H9 (cell line): ENCODE measurements at regions not wholly inside any gene's neighbourhood (a gene's known extent, or its start where the extent isn't known, plus 50 kb on each side); places are given as distances from the start of the nearest gene placed in this dataset.
"Not testable (repeated sequence)": the region's sequence is repeated elsewhere in the genome, so short reads cannot be mapped to it uniquely, and the experiment has no call there.

Experiments used
- DNase-seq: peaks from one replicate; pipeline ENCODE4 v3.0.0-alpha.2; 2017
- H2AFZ ChIP-seq: one replicate; pipeline ENCODE4 v1.6.1; 2013; ENCODE audit warnings: mild to moderate bottlenecking, low read length, control low read depth, moderate library complexity
- H2AK5ac ChIP-seq: 2 replicates; pipeline ENCODE4 v1.6.1; 2013; ENCODE audit warnings: low read length, control low read depth, mixed read lengths; ENCODE audit not compliant: insufficient read length
- H2BK120ac ChIP-seq: one replicate; pipeline ENCODE4 v1.6.1; 2013; ENCODE audit warnings: low read depth, mild to moderate bottlenecking, low read length, control low read depth, inconsistent platforms; ENCODE audit not compliant: poor library complexity, severe bottlenecking
- H2BK12ac ChIP-seq: 2 replicates; pipeline ENCODE4 v1.6.1; 2013; ENCODE audit warnings: low read length, control low read depth, mixed read lengths, low read depth; ENCODE audit not compliant: insufficient read length
- H2BK15ac ChIP-seq: 2 replicates; pipeline ENCODE4 v1.6.1; 2013; ENCODE audit warnings: low read depth, low read length, control low read depth
- H2BK20ac ChIP-seq: one replicate; pipeline ENCODE4 v1.6.1; 2013; ENCODE audit warnings: low read depth, mild to moderate bottlenecking, low read length, control low read depth, inconsistent platforms; ENCODE audit not compliant: poor library complexity, severe bottlenecking
- H2BK5ac ChIP-seq: 2 replicates; pipeline ENCODE4 v1.6.1; 2013; ENCODE audit warnings: low read length, control low read depth, mixed read lengths; ENCODE audit not compliant: insufficient read length
- H3K14ac ChIP-seq: 2 replicates; pipeline ENCODE4 v1.6.1; 2013; ENCODE audit warnings: low read length, control low read depth; ENCODE audit not compliant: insufficient read depth
- H3K18ac ChIP-seq: 2 replicates; pipeline ENCODE4 v1.6.1; 2013; ENCODE audit warnings: low read depth, mild to moderate bottlenecking, mixed read lengths, low read length, control low read depth; ENCODE audit not compliant: insufficient read length
- H3K23ac ChIP-seq: 2 replicates; pipeline ENCODE4 v1.6.1; 2013; ENCODE audit warnings: low read length, control low read depth, mixed read lengths, low read depth; ENCODE audit not compliant: insufficient read length
- H3K23me2 ChIP-seq: 2 replicates; pipeline ENCODE4 v1.6.1; 2013; ENCODE audit warnings: low read depth, mild to moderate bottlenecking, mixed read lengths, low read length, control low read depth; ENCODE audit not compliant: insufficient read length, poor library complexity, severe bottlenecking
- H3K27ac ChIP-seq: 2 replicates; pipeline ENCODE4 v1.5.1; 2013; ENCODE audit warnings: low read length, control low read depth, mixed read lengths, low read depth; ENCODE audit not compliant: insufficient read length
- H3K27me3 ChIP-seq: 2 replicates; pipeline ENCODE4 v1.6.1; 2013; ENCODE audit warnings: low read length, control low read depth, inconsistent platforms; ENCODE audit not compliant: insufficient read depth
- H3K4ac ChIP-seq: 2 replicates; pipeline ENCODE4 v1.6.1; 2013; ENCODE audit warnings: low read depth, mild to moderate bottlenecking, control low read depth, inconsistent platforms, low read length, moderate library complexity
- H3K4me1 ChIP-seq: 2 replicates; pipeline ENCODE4 v1.6.1; 2013; ENCODE audit warnings: low read length, control low read depth, inconsistent platforms; ENCODE audit not compliant: insufficient read depth
- H3K4me2 ChIP-seq: 2 replicates; pipeline ENCODE4 v1.6.1; 2013; ENCODE audit warnings: low read length, control low read depth, mixed read lengths; ENCODE audit not compliant: insufficient read length, insufficient read depth
- H3K56ac ChIP-seq: 2 replicates; pipeline ENCODE4 v1.6.1; 2013; ENCODE audit warnings: low read depth, mild to moderate bottlenecking, mixed read lengths, low read length, control low read depth; ENCODE audit not compliant: insufficient read length
- H3K79me1 ChIP-seq: 2 replicates; pipeline ENCODE4 v1.6.1; 2013; ENCODE audit warnings: low read depth, mild to moderate bottlenecking, moderate library complexity, low read length, control low read depth, inconsistent platforms; ENCODE audit not compliant: insufficient read depth, poor library complexity, severe bottlenecking
- H3K79me2 ChIP-seq: 2 replicates; pipeline ENCODE4 v1.6.1; 2013; ENCODE audit warnings: low read length, control low read depth, inconsistent platforms; ENCODE audit not compliant: insufficient read depth
- H3K9ac ChIP-seq: 2 replicates; pipeline ENCODE4 v1.6.1; 2013; ENCODE audit warnings: low read length, control low read depth, mixed read lengths; ENCODE audit not compliant: insufficient read length; ENCODE audit errors: extremely low read depth
- H3K9me3 ChIP-seq: one replicate; pipeline ENCODE4 v1.6.1; 2013; ENCODE audit warnings: low read depth, low read length, inconsistent platforms; ENCODE audit not compliant: control insufficient read depth
- H3T11ph ChIP-seq: one replicate; pipeline ENCODE4 v1.6.1; 2013; ENCODE audit warnings: mild to moderate bottlenecking, low read length, control low read depth, inconsistent platforms
- H4K20me1 ChIP-seq: one replicate; pipeline ENCODE4 v1.6.1; 2013; ENCODE audit not compliant: control insufficient read depth, insufficient read length, insufficient read depth
- H4K5ac ChIP-seq: 2 replicates; pipeline ENCODE4 v1.6.1; 2013; ENCODE audit warnings: low read depth, mild to moderate bottlenecking, mixed read lengths, low read length, control low read depth; ENCODE audit not compliant: insufficient read length
- H4K8ac ChIP-seq: replicated peaks from 2 replicates; pipeline ENCODE4 v1.6.1; 2013; ENCODE audit warnings: low read length, control low read depth, mixed read lengths, low read depth; ENCODE audit not compliant: insufficient read length
- H4K91ac ChIP-seq: 2 replicates; pipeline ENCODE4 v1.6.1; 2013; ENCODE audit warnings: low read depth, mild to moderate bottlenecking, moderate library complexity, mixed read lengths, low read length, control low read depth; ENCODE audit not compliant: insufficient read length
- H3K27ac Mint-ChIP-seq, 3 experiments: 2 replicates in 2 of 3; 3 replicates in 1 of 3; pipeline ENCODE4 v1.8.0; 2020 to 2021; ENCODE audit warnings: mixed read lengths in 3 of 3, mild to moderate bottlenecking in 1 of 3, moderate library complexity in 1 of 3
- H3K27me3 Mint-ChIP-seq: 2 replicates; pipeline ENCODE4 v1.8.0; 2021; ENCODE audit warnings: low read depth, mild to moderate bottlenecking, moderate library complexity, mixed read lengths
- H3K36me3 Mint-ChIP-seq, 3 experiments: 2 replicates in 2 of 3; 3 replicates in 1 of 3; pipeline ENCODE4 v1.8.0; 2020 to 2021; ENCODE audit warnings: low read depth in 3 of 3, mixed read lengths in 3 of 3; ENCODE audit not compliant: insufficient read depth in 1 of 3
- H3K4me1 Mint-ChIP-seq, 2 experiments: 2 replicates each; pipeline ENCODE4 v1.8.0; 2020; ENCODE audit warnings: mixed read lengths in 2 of 2
- H3K4me3 Mint-ChIP-seq, 2 experiments: 2 replicates in 1 of 2; 3 replicates in 1 of 2; pipeline ENCODE4 v1.8.0; 2020 to 2021; ENCODE audit warnings: mild to moderate bottlenecking in 2 of 2, mixed read lengths in 2 of 2, moderate library complexity in 1 of 2
- H3K9me3 Mint-ChIP-seq, 2 experiments: 2 replicates in 1 of 2; 3 replicates in 1 of 2; pipeline ENCODE4 v1.8.0; 2020; ENCODE audit warnings: mild to moderate bottlenecking in 2 of 2, mixed read lengths in 2 of 2, moderate library complexity in 1 of 2
- WGBS: extraction: QIAGEN DNeasy Blood & Tissue Kit; methylation state at CpG from one replicate; pipeline ENCODE4 v1.1.7; 2013; ENCODE audit warnings: missing lambda C conversion rate, low lambda C conversion rate, mixed read lengths; ENCODE audit not compliant: insufficient read length; ENCODE audit errors: extremely low coverage; 5-methylcytosine and 5-hydroxymethylcytosine counted together
- TF ChIP-seq, protein P1 (sequence below): fragments of 200-600 bp; sonication (generic); conservative IDR thresholded peaks from 3 replicates; pipeline ENCODE4 v1.8.0; 2021; ENCODE audit warnings: antibody characterized with exemption, mild to moderate bottlenecking

DNA sequence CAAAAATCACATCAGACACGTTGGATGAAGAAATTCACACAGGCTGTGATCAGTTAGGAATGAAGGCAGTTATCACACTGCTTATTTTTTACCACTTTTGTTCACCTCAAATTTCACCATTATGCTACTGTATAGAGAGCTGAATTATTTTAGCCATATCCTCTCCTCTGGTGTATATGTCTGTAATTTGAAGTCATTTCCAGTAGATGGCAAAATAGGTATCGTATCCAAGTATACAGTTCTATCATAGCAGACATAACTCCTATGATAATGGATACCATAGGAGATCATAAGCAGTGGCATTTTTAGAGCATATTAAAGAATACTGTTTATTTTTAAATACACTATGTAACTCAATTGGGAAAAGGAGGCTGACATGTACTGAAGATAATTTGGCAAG is 909.7 kb downstream of the DNAJB9 start:
- Histone ChIP-seq H3T11ph (no peak overlapping the region), H4K20me1 (no peaks in the 10 kb centered on the region), H3K9ac (no peak overlapping the region), H4K91ac (no peak overlapping the region), H3K79me1 (no peaks in the 10 kb centered on the region), H2BK5ac (no peak overlapping the region), H3K23me2 (no peaks in the 10 kb centered on the region), H3K18ac (no peak overlapping the region), H4K5ac (no peak overlapping the region), H3K23ac (no peak overlapping the region), H4K8ac (no peak overlapping the region), H3K27me3 (no peaks in the 10 kb centered on the region), H3K9me3 (no peaks in the 10 kb centered on the region), H3K4ac (no peak overlapping the region), H3K56ac (no peak overlapping the region), H2BK20ac (no peak overlapping the region), H3K4me2 (no peak overlapping the region), H3K79me2 (no peaks in the 10 kb centered on the region), H3K14ac (no peak overlapping the region), H2BK12ac (no peak overlapping the region), H2BK15ac (no peak overlapping the region), H2AK5ac (no peak overlapping the region), H3K27ac (no peak overlapping the region), H3K4me1 (no peaks in the 10 kb centered on the region), H2BK120ac (no peak overlapping the region), H2AFZ (no peak overlapping the region)
- Mint-ChIP-seq H3K4me3 (no peak overlapping the region), H3K9me3 (no peaks in the 10 kb centered on the region), H3K4me1 (peaks cover 0 to 4% of the 10 kb centered on the region in 2 experiments; a peak in 1 of 4 replicates), H3K27ac (no peak overlapping the region), H3K27me3 (no peaks in the 10 kb centered on the region), H3K36me3 (no peaks in the 10 kb centered on the region)
- DNase-seq, result no peak
- WGBS, result no CpG with 5 or more reads among the region's 2 CpGs
- TF ChIP-seq, protein P1, sequence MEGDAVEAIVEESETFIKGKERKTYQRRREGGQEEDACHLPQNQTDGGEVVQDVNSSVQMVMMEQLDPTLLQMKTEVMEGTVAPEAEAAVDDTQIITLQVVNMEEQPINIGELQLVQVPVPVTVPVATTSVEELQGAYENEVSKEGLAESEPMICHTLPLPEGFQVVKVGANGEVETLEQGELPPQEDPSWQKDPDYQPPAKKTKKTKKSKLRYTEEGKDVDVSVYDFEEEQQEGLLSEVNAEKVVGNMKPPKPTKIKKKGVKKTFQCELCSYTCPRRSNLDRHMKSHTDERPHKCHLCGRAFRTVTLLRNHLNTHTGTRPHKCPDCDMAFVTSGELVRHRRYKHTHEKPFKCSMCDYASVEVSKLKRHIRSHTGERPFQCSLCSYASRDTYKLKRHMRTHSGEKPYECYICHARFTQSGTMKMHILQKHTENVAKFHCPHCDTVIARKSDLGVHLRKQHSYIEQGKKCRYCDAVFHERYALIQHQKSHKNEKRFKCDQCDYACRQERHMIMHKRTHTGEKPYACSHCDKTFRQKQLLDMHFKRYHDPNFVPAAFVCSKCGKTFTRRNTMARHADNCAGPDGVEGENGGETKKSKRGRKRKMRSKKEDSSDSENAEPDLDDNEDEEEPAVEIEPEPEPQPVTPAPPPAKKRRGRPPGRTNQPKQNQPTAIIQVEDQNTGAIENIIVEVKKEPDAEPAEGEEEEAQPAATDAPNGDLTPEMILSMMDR, result no peak

DNA sequence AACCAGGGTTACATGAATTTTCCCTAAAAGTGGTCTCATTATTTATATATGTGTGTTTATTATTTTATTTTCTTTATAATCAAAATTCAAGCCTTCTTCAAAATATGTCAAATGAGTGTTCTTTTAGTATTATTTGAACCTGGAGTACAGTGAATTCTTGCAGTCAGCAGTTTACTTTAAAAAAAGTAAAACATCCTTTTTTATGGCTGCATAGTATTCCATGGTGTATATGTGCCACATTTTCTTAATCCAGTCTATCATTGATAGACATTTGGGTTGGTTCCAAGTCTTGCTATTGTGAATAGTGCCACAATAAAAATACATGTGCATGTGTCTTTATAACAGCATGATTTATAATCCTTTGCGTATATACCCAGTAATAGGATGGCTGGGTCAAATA is 920.9 kb downstream of the DNAJB9 start:
- not testable (repeated sequence) for H4K91ac ChIP-seq, H3K36me3 Mint-ChIP-seq, DNase-seq, H2BK20ac ChIP-seq, H2BK12ac ChIP-seq, H3K27ac ChIP-seq, H2BK15ac ChIP-seq, H2BK120ac ChIP-seq, H3K14ac ChIP-seq, H2AK5ac ChIP-seq, H3K9me3 Mint-ChIP-seq, H3K79me2 ChIP-seq, H3K9me3 ChIP-seq, H3K79me1 ChIP-seq, H4K8ac ChIP-seq, H3K27ac Mint-ChIP-seq, H3K4ac ChIP-seq, H3K23me2 ChIP-seq, H4K5ac ChIP-seq, H3K27me3 Mint-ChIP-seq, H2BK5ac ChIP-seq, H3K4me1 ChIP-seq, H3K56ac ChIP-seq, H3K4me1 Mint-ChIP-seq, H3K23ac ChIP-seq, H2AFZ ChIP-seq, H3K27me3 ChIP-seq, H3K18ac ChIP-seq, H4K20me1 ChIP-seq, H3K4me2 ChIP-seq, H3T11ph ChIP-seq, H3K4me3 Mint-ChIP-seq, H3K9ac ChIP-seq
- WGBS, result no CpG with 5 or more reads among the region's 1 CpG
